ENCODE measurements at regions not wholly inside any gene's neighbourhood (a gene's known extent, or its start where the extent isn't known, plus 50 kb on each side); places are given as distances from the start of the nearest gene placed in this dataset.
"Not testable (repeated sequence)": the region's sequence is repeated elsewhere in the genome, so short reads cannot be mapped to it uniquely, and the experiment has no call there.

DNA sequence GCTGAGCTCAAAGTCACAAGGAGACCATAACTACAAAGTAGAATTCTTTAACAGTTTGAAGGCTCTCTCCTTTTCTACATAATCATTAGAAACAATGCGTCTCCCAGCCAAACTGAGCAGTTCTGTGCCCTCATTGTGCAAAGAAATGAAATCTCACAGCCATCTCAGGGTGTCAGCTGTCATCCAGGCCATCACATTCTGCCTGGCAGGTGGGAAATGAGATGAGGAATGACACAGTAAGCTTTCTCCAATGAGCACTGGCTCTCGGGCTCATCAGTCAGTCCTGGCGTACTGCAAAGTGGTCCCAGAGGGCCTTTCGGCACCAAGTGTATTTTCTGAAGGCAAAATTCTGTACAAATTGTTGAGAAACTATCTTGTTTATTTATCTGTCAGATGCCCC lies 306.5 kb downstream of the KCTD12 start:
- H3K9ac ChIP-seq = no peak overlapping the region
- WGBS (ENCODE audit: low lambda C conversion rate) = 33% methylated on average over 1 of the region's 4 CpGs
- H3F3A ChIP-seq (replicated peaks; ENCODE audit: insufficient read depth) = no peaks in the 10 kb centered on the region
- H2AFZ ChIP-seq (ENCODE audit: low read depth) = no peak overlapping the region
- TF ChIP-seq RAD21 (IDR thresholded peaks at IDR 0.05; ENCODE audit: low read length) (no peak), RCOR1 (IDR thresholded peaks at IDR 0.05; ENCODE audit: low read length) (no peak), SIN3A (IDR thresholded peaks at IDR 0.05; ENCODE audit: borderline replicate concordance, low read depth, low read length) (no peak), NRF1 (IDR thresholded peaks at IDR 0.05; ENCODE audit: low read depth, low read length) (no peak), CHD2 (IDR thresholded peaks at IDR 0.05; ENCODE audit: low read length, partially characterized antibody) (no peak), TEAD4 (IDR thresholded peaks at IDR 0.05; ENCODE audit: borderline replicate concordance, insufficient read depth) (no peak), FOXJ3 (CRISPR knock-in tag; IDR thresholded peaks at IDR 0.05) (no peak), RFX5 (IDR thresholded peaks at IDR 0.05; ENCODE audit: low read length) (no peak)
- TF ChIP-seq, protein P1, sequence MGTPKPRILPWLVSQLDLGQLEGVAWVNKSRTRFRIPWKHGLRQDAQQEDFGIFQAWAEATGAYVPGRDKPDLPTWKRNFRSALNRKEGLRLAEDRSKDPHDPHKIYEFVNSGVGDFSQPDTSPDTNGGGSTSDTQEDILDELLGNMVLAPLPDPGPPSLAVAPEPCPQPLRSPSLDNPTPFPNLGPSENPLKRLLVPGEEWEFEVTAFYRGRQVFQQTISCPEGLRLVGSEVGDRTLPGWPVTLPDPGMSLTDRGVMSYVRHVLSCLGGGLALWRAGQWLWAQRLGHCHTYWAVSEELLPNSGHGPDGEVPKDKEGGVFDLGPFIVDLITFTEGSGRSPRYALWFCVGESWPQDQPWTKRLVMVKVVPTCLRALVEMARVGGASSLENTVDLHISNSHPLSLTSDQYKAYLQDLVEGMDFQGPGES (IDR thresholded peaks at IDR 0.05; ENCODE audit: low read depth, low read length) = no peak
- TF ChIP-seq, protein P2, sequence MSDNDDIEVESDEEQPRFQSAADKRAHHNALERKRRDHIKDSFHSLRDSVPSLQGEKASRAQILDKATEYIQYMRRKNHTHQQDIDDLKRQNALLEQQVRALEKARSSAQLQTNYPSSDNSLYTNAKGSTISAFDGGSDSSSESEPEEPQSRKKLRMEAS (IDR thresholded peaks at IDR 0.05; ENCODE audit: low read depth) = no peak
- H3K9me2 ChIP-seq = no peaks in the 10 kb centered on the region
- H4K20me1 ChIP-seq (ENCODE audit: insufficient read depth) = no peaks in the 10 kb centered on the region
- no peaks in the 10 kb centered on the region for H3K79me2 ChIP-seq (ENCODE audit: insufficient read depth)
- ChIA-PET POLR2A (no interaction called here), CTCF (no interaction called here)
- no peak for DNase-seq
- no peak overlapping the region for H3K4me3 ChIP-seq (ENCODE audit: low read depth in 2 of 2, low read length in 1 of 2)
- H3K4me2 ChIP-seq = no peak overlapping the region
- H3K4me1 ChIP-seq (ENCODE audit: control insufficient read depth in 1 of 2, insufficient read depth in 2 of 2, low read depth in 1 of 2, low read length in 1 of 2) = no peaks in the 10 kb centered on the region
- H3K27ac ChIP-seq (ENCODE audit: low read depth in 2 of 2, low read length in 1 of 2) = no peak overlapping the region
- H3K36me3 ChIP-seq (replicated peaks in 1 of 2; ENCODE audit: control insufficient read depth in 1 of 2, insufficient read depth in 2 of 2, low read length in 1 of 2) = no peaks in the 10 kb centered on the region
- no peaks in the 10 kb centered on the region for H3K9me3 ChIP-seq
- no peaks in the 10 kb centered on the region for H3K27me3 ChIP-seq (ENCODE audit: insufficient read depth)

DNA sequence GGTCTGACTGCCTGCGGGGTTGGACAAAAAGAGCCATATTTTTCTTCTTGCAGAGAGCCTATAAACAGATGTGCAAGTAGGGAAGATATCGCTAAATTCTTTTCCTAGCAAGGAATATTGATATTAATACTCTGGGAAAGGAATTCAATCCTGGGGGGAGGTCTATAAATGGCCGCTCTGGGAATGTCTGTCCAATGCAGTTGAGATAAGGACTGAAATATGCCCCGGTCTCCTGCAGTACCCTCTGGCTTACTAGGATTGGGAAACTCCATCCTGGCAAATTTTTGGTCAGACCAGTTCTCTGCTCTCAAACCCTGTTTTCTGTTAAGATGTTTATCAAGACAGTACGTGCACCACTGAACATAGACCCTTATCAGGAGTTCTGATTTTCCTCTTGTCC lies 310.6 kb downstream of the KCTD12 start:
- H3K79me2 ChIP-seq (ENCODE audit: insufficient read depth); H3K4me3 ChIP-seq (ENCODE audit: low read depth in 2 of 2, low read length in 1 of 2); H2AFZ ChIP-seq (ENCODE audit: low read depth); H3K36me3 ChIP-seq (replicated peaks in 1 of 2; ENCODE audit: control insufficient read depth in 1 of 2, insufficient read depth in 2 of 2, low read length in 1 of 2); H4K20me1 ChIP-seq (ENCODE audit: insufficient read depth); H3K4me2 ChIP-seq; H3K27ac ChIP-seq (ENCODE audit: low read depth in 2 of 2, low read length in 1 of 2); DNase-seq; H3K9ac ChIP-seq; POLR2A ChIA-PET; H3K4me1 ChIP-seq (ENCODE audit: control insufficient read depth in 1 of 2, insufficient read depth in 2 of 2, low read depth in 1 of 2, low read length in 1 of 2); CTCF ChIA-PET; H3K9me2 ChIP-seq; H3F3A ChIP-seq (replicated peaks; ENCODE audit: insufficient read depth); H3K27me3 ChIP-seq (ENCODE audit: insufficient read depth); H3K9me3 ChIP-seq: not testable (repeated sequence)
- 16% methylated on average over 5 of the region's 5 CpGs for WGBS (ENCODE audit: low lambda C conversion rate)

DNA sequence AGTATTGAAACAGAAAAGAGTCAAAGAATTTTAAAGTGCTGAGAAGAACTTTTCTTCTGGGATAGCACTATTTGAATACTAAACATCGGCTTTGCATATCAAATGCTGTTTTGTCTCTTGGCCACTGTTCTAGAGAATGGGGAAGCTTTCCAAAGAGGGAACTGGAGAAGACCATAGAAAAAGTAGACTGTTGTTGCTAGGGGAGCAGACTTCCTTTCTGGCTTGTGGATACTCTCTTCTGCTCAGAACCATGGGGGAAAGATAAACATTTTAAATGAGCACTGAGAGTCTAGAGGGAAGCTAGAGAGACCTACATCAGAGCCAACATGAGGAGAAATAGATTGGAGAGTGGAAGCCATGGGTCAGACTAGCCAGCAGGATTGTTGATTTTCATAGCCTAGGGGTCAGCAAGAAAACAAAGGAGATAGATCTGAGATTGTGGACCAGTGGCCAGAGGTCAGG lies 315.7 kb downstream of the KCTD12 start:
- Histone ChIP-seq H3K9me3 (no peaks in the 10 kb centered on the region), H3K27ac (ENCODE audit: low read depth in 2 of 2, low read length in 1 of 2) (no peak overlapping the region), H3K4me3 (ENCODE audit: low read depth in 2 of 2, low read length in 1 of 2) (no peak overlapping the region), H3K9me2 (no peaks in the 10 kb centered on the region), H3F3A (replicated peaks; ENCODE audit: insufficient read depth) (no peaks in the 10 kb centered on the region), H2AFZ (ENCODE audit: low read depth) (no peak overlapping the region), H3K79me2 (ENCODE audit: insufficient read depth) (no peaks in the 10 kb centered on the region), H3K27me3 (ENCODE audit: insufficient read depth) (no peaks in the 10 kb centered on the region), H4K20me1 (ENCODE audit: insufficient read depth) (no peaks in the 10 kb centered on the region), H3K9ac (no peak overlapping the region), H3K36me3 (replicated peaks in 1 of 2; ENCODE audit: control insufficient read depth in 1 of 2, insufficient read depth in 2 of 2, low read length in 1 of 2) (no peaks in the 10 kb centered on the region), H3K4me1 (ENCODE audit: control insufficient read depth in 1 of 2, insufficient read depth in 2 of 2, low read depth in 1 of 2, low read length in 1 of 2) (no peaks in the 10 kb centered on the region), H3K4me2 (no peak overlapping the region)
- 48% methylated on average over 1 of the region's 1 CpG for WGBS (ENCODE audit: low lambda C conversion rate)
- CTCF ChIA-PET = interaction anchor here (0.6 to 0.9 kb wide), 4 partner anchors 15 to 695 kb away, joined by 3 to 4 read pairs (median 3); no protein-coding TSS in a partner anchor
- TF ChIP-seq, protein P2 (IDR thresholded peaks at IDR 0.05; ENCODE audit: low read depth) = no peak
- no peak for TF ChIP-seq TAF1 (IDR thresholded peaks at IDR 0.05; ENCODE audit: borderline replicate concordance, low read depth, low read length)
- no peak for DNase-seq
- POLR2A ChIA-PET = no interaction called here
